GM04504 (cell line): ENCODE measurements at regions not wholly inside any gene's neighbourhood (a gene's known extent, or its start where the extent isn't known, plus 50 kb on each side); places are given as distances from the start of the nearest gene placed in this dataset.

Experiments
- DNase-seq: peaks from one replicate; pipeline ENCODE4 v3.0.0-alpha.2; 2012; ENCODE audit warnings: low read depth

DNA sequence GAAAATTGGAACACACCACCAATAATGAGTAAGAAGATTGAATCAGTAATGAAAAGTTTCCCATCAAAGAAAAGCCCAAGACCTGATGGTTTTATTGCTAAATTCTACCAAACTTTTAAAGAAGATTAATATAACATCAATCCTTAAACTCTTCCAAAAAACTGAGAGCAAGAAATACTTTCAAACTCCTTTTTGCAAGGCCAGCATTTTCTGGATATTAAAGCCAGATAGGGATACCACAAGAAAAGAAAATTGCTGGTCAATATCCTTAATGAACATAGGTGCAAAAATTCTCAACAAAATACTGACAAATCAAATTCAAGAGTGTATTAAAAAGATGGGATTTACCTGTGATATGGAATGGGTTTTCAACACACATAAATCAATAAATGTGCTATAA, 484.6 kb downstream of the ANKRD50 start:
- DNase-seq = no peak

GRCh38 chr4:124230268-124230667, 482.3 kb downstream of the ANKRD50 start:
- no peak for DNase-seq

GRCh38 chr4:124234771-124235170, 477.8 kb downstream of the ANKRD50 start:
- no peak for DNase-seq

- DNase-seq = no peak
These were observed 468.7 kb downstream of the ANKRD50 start for GRCh38 chr4:124243671-124244366.

GRCh38 chr4:124253080-124253479, 459.5 kb downstream of the ANKRD50 start:
- DNase-seq = no peak

GRCh38 chr4:124262211-124263179, 450.0 kb downstream of the ANKRD50 start:
- peak; percentile 62 for DNase-seq

- no peak for DNase-seq
These were observed 446.8 kb downstream of the ANKRD50 start for GRCh38 chr4:124265701-124266100.

GRCh38 chr4:124266721-124267120, 445.8 kb downstream of the ANKRD50 start:
- DNase-seq = peak; percentile 10

GRCh38 chr4:124276461-124276860, 436.1 kb downstream of the ANKRD50 start:
- no peak for DNase-seq

DNA sequence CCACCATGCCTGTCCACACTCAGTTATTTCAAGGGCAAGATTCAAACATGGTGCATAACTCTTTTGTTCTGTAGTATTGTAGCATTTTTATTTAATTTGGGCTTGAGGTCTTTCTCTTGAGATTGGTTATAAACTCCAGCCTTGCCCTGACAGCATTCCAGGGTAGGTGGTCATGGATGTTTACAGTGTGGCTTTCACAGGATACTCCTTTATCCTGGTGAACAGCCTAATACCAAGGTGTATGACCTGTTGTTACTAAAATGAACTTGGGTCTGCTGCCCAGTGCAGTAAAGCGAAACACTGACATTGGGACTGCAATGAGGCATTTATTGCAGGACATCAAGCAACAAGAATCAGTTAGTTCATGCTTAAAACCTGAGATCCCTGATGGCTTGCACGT, 434.8 kb downstream of the ANKRD50 start:
- DNase-seq = no peak

- no peak for DNase-seq
These were observed 434.1 kb downstream of the ANKRD50 start for GRCh38 chr4:124278477-124278876.

DNA sequence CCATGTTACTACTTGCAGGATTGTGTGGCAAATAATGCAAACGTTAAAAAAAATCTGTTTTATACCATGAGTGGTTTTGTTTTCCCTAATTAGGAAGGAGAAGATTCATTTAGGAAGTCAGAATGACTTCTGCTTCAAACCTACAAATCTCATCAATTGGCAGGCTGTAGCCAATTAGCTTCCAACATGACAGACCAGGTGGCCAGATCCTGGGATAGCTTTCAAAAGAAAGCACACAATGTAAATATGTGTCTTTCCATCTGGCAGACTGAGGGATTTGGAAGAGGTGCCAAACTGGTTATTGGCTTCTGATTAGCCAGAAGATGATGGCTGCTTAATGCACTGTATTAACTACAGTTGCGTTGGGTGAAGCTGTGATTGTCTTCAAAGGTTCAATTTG, 432.8 kb downstream of the ANKRD50 start:
- DNase-seq = no peak

DNA sequence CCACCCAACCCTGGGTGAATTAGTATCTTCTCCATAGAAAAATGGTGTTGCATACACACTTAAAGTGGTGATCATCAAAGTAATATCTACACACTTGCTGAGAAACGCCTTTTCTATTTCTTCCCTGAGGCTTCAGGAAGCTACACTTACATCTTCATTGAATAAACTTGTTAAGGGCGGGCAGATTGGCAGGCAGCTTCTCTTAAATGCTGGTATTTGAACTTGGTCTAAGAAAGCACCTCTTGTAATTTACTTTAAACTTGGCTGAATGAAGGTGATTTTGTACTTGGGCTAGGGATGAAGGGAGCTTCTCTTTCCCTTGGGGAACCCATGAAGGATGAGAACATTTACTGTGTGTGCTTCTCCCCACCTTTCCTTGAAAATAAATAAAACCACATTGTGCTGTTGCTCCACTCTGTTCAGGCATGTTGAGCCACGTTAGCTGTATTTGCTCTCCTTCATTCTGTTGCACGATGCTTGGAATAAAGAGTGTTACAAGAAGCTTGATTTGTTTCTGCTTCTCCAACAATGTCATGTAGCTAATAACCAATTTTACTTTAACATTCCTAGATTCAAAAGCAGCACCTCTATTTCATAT, 430.1 kb downstream of the ANKRD50 start:
- no peak for DNase-seq

DNA sequence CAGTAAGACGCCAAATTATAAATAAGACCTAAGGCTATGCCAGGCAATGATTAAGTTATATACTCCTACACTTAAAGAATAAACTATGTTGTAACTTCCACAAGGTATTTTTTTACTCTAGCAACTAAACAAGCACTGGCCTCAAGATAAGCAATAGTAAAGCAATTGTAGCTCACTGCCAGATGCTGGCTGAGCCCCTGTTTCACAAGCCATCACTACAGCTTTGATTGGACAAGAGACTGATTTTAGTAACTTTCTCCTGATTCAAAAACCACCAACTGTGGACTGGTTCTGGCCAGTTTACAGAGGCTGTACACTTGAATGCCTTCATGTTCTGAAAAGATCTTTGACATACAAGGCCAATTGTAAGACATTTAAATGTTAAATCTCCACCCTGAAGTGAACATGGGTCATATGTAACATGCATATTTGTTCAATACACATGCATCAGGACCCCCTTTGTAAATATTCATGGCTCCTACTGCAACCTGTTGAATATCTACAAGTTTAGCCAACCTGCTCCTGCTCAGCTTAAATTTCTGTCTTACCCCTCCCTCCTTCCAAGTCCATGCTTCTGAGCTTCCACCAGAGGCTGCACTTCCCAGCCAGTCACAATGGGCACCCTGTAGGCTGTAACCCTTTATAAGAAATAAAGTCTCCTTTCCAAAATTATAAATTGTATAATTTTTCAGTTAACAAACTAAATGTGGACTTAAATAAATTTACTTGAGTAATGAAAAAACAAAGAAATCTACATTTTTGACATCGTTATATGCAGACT, 423.6 kb downstream of the ANKRD50 start:
- DNase-seq = no peak

- no peak for DNase-seq
These were observed 421.9 kb downstream of the ANKRD50 start for GRCh38 chr4:124290678-124291077.

DNA sequence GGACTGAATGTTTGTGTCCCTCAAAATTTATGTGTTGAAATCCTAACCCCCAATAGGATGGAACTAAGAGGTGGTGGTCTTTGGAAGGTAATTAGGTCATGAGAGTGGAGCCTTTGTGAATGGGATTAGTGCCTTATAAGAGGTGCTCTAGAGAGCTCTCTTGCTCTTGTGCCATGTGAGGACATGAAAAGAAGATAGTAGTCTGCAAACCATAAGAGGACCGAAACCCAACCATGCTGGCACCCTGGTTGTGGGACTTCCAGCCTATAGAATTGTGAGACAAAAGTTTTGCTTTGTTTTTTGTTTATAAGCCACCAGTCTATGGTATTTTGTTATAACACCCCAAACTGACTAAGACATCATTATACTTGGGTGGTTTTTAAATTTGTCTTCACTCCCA, 417.1 kb downstream of the ANKRD50 start:
- no peak for DNase-seq

- DNase-seq = no peak
These were observed 407.6 kb downstream of the ANKRD50 start for GRCh38 chr4:124304941-124305340.

DNA sequence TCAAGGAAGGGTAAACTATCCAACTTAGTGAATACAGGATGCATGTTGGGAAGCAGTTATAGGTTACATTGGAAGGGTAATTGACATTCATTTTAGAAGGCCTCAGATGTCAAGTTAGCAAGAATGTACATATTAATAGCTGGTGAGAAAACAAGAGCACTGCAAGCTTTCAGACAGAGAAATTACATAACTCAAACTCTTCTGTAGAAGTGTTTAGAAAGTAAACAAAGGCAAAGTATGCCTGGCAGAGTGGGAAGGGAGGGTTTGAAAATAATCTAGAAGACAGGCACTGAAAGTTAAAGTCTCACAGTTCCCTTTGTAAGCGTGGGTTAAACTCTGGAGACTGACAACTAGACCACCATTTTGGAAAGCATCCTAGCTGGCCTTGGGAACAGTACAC, 406.2 kb downstream of the ANKRD50 start:
- no peak for DNase-seq

DNA sequence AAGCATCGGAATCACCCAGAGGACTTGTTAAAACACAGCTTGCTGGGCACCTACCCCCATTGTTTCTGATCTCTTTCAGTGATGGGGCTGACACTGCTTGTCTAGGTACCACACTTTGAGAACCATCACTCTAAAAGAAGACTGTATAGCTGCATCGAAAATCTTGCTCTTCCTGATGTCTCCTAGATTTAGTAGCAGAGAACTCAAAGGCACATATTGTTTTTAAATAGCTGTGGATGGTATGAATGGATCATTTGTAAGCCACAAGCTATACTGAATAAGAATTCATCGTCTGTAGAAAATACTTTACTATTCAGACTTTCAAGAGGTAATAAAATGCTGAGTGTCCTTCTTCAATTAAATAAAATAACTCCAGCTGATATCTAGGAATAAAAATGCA, 405.4 kb downstream of the ANKRD50 start:
- DNase-seq = no peak

DNA sequence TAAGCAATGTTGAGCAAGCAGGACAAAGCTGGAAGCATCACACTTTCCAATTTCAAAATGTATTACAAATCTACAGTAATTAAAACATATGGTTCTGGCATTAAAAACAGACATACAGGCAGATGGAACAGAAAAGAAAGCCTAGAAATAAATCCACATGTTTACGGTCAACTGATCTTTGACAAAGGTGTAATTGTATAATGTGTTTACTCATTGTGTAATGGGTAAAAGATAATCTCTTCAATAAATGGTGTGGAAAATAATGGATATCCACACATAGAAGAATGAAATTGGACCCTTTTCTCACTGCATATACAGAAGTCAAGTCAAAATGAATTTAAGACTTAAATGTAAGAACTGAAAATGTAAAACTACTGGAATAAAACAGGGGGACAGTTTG, 394.2 kb downstream of the ANKRD50 start:
- DNase-seq = no peak

- DNase-seq = no peak
These were observed 391.2 kb downstream of the ANKRD50 start for GRCh38 chr4:124321364-124321763.
